HG02938 (cell line): ENCODE measurements at regions not wholly inside any gene's neighbourhood (a gene's known extent, or its start where the extent isn't known, plus 50 kb on each side); places are given as distances from the start of the nearest gene placed in this dataset.
"Not testable (repeated sequence)": the region's sequence is repeated elsewhere in the genome, so short reads cannot be mapped to it uniquely, and the experiment has no call there.

ENCODE experiments used
- ATAC-seq: cut with Tn5 transposase; IDR thresholded peaks from one replicate; pipeline ENCODE4 v1.9.1; 2021; ENCODE audit warnings: mild to moderate bottlenecking, moderate library complexity; ENCODE audit not compliant: unreplicated experiment

GRCh38 chr18:51569561-51569960 lies 372.1 kb upstream of the MEX3C start:
- no peak for ATAC-seq

DNA sequence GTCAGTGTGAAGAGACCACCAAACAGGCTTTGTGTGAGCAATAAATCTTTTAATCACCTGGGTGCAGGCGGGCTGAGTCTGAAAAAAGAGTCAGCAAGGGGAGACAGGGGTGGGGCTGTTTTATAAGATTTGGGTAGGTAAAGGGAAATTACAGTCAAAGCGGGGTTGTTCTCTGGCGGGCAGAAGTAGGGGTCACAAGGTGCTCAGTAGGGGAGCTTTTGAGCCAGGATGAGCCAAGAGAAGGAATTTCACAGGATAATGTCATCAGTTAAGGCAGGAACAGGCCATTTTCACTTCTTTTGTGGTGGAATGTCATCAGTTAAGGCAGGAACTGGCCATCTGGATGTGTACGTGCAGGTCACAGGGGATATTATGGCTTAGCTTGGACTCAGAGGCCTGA lies 372.6 kb upstream of the MEX3C start:
- not testable (repeated sequence) for ATAC-seq

- ATAC-seq = not testable (repeated sequence)
Observed at GRCh38 chr18:51573886-51574285, 376.4 kb upstream of the MEX3C start.

- no peak for ATAC-seq
Observed at GRCh38 chr18:51575171-51575570, 377.7 kb upstream of the MEX3C start.

DNA sequence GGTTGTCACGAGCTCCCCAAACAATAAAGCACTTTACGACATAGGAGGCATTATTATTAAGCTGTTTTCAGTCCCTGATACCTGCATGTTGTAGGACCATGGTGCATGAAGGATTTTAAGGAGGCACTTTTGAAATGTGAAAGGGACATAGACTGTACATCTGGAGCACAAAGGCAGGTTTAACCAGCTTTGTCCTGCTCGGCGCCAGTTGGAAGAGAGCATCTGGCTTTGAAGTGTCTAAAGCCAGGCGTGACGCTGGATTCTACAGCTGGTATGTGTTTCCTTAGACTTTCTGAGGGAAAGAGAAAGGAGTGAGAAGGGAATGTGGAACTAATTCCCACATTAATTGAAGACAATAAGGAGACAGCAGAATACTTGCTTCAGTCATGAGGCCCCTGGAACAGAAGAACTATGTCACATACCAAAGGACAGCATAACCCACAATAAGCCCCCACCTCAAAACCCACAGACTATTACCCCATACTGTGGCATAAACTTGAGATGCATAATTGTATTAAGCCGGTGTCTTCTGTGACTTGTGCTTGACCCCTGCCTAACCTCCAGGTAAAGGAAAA lies 381.0 kb upstream of the MEX3C start:
- no peak for ATAC-seq

- no peak for ATAC-seq
Observed at GRCh38 chr18:51580580-51580979, 383.1 kb upstream of the MEX3C start.

DNA sequence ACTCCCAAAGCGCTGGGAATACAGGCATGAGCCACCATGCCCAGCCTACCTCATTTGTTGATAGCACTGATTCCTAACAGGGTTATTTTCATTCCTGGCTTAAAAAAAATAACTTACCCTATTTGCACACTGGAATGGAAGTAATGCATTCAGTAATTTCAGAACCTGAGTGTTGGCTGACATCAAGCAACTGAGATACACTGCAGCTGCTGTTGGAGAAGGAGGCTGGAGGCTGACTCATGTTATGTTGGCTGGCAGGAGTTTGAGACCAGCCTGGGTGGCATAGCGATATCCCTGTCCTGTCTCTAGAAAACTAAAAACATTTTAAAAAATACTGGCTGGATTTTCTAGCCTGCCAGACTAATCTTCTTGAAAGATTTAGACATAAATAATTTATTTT lies 385.1 kb upstream of the MEX3C start:
- ATAC-seq = no peak

- no peak for ATAC-seq
Observed at GRCh38 chr18:51588616-51589015, 391.1 kb upstream of the MEX3C start.

GRCh38 chr18:51593931-51594330 lies 396.4 kb upstream of the MEX3C start:
- ATAC-seq = no peak

GRCh38 chr18:51603111-51603510 lies 405.6 kb upstream of the MEX3C start:
- ATAC-seq = no peak

GRCh38 chr18:51603551-51603950 lies 406.1 kb upstream of the MEX3C start:
- ATAC-seq = no peak

DNA sequence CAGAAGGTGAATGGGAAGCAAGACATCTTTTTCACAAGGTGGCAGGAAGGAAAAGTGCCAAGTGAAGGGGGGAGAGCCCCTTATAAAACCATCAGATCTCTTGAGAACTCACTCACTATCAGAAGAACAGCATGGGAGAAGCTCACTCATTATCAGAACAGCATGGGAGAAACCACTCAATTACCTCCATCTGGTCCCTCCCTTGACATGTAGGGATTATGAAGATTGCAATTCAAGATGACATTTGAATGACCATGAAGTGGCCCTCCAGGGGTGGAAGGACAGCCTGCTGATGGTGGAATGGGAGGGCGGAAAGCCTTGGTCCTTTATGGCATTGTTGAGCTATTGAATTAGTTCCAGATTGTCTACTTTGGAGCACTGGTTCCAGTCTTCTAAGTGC lies 413.0 kb upstream of the MEX3C start:
- ATAC-seq = no peak

DNA sequence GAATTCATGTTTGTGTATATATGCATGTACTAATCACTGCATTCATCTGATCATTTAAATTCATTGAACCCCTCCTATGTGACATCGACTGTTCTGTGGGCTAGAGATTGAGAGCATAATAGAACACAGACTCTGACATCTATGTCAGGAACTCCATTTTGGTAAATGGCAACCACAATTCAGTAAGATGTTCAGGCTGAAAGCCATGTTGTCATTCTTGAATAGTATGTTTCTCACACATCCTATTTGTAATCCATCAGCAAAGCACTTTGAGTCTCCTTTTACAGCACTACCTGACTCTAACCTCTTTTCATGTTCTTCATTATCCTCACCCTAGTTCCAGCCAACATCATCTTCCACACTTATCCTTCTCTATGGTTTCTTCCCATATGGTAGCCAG lies 413.8 kb upstream of the MEX3C start:
- ATAC-seq = no peak

GRCh38 chr18:51614033-51614432 lies 416.6 kb upstream of the MEX3C start:
- no peak for ATAC-seq

DNA sequence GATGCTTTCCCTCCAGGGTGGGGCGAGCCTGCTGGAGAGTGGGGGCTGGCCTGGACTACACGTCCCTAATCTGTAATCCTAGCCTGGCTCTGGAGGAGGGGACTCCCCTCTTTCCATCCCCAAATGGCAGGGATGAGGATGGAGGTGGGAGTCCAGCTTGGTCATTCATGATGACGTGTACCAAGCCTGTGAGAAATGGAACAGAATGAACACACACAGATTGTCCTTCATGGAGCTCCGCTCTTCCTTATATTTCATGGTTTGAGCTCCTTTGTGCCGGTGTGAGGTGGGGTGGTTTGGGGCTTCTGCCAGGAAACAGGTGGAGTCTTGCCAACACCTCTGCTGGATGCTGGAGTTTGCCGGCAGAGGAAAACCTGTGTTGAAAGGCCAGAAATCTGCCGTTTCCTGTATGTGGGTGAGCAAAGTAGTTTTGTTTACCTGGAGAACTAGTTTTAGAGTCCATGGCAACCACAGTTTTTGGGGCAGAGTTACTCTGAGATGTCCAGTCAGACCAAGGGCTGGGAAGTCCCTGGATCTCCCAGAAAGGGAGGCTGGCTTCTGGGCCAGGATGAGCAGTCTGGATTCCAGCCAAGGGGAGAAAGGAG lies 417.6 kb upstream of the MEX3C start:
- no peak for ATAC-seq

- no peak for ATAC-seq
Observed at GRCh38 chr18:51617167-51617566, 419.7 kb upstream of the MEX3C start.

- no peak for ATAC-seq
Observed at GRCh38 chr18:51617572-51618260, 420.2 kb upstream of the MEX3C start.

GRCh38 chr18:51619283-51619682 lies 421.8 kb upstream of the MEX3C start:
- ATAC-seq = no peak

GRCh38 chr18:51621113-51621863 lies 423.8 kb upstream of the MEX3C start:
- peak; percentile 52 for ATAC-seq

DNA sequence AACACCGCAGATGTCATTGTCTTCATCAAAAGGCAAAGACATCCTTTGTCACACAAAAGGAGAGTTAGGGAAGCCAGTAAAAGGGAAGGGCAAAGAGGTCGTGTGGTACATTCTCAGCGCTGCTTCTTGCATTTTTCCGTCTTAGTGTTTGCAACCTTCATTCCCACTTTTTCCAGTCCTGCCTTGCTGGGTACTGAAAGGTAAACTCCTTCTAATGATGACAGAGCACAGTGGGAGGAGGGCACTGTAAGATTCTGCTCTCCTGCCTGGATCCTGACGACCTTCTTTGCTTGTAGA lies 424.3 kb upstream of the MEX3C start:
- ATAC-seq = no peak

GRCh38 chr18:51622702-51623101 lies 425.2 kb upstream of the MEX3C start:
- ATAC-seq = no peak

DNA sequence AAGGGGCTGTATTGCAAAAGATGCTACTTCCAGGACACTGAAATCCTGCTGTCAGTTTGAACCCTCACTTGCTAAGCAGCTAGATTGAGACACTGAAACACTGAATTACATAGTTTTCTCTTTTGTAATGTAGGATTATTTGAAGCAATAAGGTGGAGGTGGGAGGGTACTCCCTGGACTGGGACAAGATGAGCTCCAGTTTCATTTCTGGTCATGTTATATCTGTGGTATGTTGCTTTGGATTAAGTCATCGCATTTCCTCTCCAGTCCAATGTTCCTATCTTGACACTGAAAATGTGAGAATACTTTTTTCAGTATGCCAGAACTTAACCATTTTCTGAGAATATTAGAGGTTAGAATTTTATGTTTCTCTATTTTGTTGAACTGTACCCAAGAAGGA lies 426.2 kb upstream of the MEX3C start:
- no peak for ATAC-seq
